GM18520 (cell line): ENCODE measurements at regions not wholly inside any gene's neighbourhood (a gene's known extent, or its start where the extent isn't known, plus 50 kb on each side); places are given as distances from the start of the nearest gene placed in this dataset.
"Not testable (repeated sequence)": the region's sequence is repeated elsewhere in the genome, so short reads cannot be mapped to it uniquely, and the experiment has no call there.

ENCODE experiments used
- ATAC-seq: cut with Tn5 transposase; IDR thresholded peaks from one replicate; pipeline ENCODE4 v1.9.1; 2021; ENCODE audit not compliant: unreplicated experiment

DNA sequence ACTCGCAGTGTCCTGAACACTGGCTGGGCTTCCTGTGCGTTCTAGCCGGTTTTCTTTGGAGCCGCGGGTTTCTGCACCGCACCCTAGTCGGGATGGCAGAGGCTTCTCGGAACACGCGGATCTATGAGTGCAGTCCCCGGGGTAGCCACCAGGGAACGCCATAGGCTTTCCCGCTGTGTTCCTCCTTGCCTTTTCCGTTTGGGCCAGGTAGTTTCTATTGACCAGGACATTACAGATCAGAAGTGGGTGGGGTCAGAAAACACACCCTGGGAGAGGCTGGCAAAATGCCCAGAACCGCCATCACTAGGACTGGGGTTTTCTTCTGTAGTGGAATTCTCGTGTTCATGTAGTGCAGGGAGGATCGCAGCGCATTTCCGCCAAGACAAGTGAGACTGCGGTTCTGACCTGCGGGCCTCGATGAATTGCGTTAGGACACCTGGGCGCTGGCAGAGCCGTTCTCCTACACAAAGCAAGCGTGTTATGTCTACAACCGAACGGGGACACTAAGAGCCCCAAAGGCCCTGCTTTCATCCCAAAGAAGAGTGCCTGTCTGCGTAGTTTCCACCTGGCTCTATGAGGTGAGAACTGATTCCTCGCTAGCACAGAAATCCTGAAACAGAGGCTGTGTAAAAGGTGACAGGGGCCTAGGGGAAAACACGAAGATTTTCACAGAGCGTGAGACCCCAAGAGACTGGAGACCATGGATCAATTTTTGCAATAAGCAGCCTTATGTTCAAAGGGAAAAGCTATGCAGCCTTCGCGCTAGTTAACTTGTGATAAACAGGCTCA is 121.5 kb downstream of the PPIAL4G start:
- ATAC-seq, result not testable (repeated sequence)

DNA sequence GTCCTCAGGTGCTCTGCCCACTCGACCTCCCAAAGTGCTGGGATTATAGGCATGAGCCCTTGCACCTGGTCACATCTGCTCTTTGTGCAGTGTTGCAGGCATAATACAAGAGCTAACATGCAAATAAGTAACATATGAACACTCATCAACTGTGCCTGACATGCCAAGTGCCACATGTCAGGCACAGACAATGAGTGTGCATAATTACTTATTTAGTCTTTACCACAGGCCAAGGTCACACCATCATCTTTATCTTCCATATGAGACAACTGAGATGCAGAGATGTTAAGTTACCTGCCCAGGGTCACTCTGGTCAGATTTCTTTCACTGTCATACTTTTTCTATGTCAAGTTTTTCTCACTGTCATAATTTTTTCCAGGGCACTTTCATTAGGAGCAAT is 126.1 kb downstream of the PPIAL4G start:
- no peak for ATAC-seq

DNA sequence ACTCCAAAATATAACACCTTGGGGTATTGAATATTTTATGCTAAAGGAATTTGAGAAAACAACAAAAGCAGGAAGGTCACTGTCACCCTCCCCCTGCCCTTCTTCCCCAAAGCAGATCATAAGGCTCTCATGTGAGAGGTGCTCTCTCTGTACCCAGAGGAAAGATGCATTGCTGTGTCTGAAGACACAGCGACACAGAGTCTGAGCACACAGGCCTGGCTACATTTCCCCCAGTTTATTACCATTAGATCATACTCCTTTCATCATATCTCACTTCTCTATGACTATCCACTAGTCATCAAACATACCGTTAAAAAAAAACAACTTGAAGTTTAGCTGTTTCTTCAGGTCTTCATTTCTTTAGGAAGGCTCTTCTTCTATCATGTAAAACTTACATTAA is 127.1 kb downstream of the PPIAL4G start:
- no peak for ATAC-seq

DNA sequence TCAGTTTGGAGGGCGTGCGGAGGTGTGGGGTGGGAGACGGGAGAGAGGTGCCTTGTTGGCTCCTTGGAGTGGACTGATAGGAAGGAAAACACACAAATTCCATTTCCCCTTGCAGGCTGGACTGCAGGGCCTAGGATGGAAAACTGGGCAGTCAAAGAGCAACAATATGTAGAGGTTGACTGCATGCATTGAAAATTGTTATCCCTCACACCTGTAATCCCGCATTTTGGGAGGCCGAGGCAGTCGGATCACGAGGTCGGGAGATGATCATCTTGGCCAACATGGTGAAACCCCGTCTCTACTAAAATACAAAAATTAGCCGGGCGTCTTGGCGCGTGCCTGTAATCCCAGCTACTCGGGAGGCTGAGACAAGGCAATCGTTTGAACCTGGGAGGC is 128.2 kb downstream of the PPIAL4G start:
- ATAC-seq, result no peak

DNA sequence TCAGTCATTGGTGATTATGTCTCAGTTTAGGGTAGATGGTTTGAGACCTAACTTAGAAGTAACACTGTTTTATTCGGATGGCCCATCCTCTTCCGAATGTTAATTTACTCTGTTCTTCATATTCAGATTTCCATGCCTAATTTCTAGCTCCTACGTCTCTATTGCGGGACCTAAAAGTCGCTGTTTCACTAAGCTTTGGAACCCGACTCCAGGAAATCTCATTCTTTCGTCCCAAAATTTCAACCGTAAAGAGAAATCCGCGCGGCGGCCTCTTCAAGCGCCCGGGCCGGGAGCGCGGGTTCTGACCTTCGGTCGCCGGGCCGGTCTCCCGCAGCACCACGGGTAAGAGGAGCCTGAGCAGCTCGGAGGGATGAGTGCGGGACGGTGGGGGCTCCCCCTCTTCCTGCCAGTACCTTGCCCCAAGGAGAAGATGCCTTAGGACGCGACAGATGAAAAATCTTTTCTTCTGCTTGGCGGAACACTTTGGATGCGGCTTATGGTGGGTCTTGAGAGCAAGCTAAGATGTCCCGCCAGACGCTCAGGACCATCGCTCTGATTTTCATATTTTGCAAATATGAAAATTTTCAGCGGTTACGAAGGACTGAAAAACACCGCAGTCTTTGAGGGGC is 128.7 kb downstream of the PPIAL4G start:
- no peak for ATAC-seq

DNA sequence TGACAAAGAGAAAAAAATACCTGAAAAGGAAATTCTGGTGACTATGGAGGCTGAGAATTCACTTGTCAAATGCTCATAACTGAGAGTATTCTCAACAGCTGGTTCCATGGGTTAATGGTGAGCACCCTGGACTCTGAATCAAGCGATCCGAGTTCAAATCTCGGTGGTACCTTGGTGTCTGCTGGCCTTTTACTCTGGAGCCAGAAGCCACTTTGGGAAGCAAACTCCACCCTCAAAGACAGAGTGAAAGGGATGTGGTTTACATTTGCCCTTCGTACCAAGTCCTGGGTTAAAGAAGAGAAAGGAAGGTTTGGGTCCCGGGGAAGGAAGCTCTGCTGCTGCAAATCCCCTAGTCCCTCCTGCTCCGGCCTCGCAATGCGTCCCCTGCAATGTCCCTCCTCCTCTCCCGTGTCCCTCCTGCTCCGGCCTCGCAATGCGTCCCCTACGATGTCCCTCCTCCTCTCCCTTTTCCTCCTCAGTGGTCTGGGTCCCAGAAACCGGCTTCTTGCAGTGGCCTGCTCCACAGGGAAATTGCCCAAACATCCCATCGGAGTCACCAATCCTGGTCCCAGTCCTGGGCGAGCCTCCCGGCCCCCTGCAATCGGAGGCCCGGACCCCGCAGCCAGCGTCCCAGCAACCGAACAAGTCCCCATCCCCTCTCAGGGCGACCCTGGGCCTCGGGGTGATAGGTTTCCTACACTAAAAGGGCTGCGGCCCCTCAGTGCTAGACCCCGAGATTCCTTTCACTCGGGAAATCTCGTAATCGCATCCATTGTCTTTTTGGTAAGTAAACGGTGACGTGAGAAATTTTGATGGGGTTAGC is 129.4 kb downstream of the PPIAL4G start:
- ATAC-seq, result no peak

DNA sequence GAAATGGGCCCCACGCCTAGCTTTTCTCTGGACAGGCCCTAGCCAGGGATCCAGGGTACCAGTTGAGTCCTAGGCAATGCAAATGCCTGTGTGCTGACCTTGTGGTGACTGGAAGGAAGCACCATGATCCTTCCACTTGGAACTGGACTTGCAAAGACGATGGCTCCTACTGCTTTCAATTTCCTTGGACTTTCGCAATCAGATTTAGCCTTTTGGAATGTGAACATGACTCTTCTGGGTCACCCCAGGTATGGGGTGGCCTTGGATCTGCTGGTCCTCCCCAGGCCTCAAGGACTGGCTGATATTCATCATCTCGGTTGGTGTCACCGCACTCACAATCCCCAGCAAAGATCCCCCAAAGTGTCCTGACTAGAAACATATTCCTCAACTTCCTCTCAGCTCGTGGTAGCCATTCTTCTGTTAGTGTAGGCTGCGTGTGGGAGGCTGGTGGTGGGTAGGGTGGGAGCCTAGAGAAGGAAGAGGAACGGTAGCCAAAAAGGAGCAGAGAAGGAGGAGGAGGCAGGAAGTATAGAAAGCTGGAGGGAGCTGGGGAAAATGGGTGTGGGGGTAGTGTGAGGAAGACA is 130.5 kb downstream of the PPIAL4G start:
- ATAC-seq, result no peak

DNA sequence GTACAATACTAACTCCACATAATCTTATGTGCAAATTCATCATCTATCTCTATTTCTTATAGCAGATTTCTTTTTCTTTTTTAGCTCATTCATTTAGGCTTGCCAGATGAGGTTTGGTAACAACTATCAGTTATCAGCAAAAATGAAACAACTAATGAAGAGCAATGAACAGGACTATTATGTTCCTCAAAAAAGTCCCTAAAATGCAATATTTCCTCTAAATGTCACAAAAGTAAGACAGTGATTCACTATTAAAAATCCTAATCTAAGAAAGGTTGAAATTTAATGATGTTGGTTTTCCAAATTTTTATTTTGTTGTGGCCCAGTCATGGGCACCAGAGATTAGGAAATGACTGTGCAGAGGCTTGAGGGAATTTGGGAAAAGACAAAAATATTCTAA is 135.3 kb downstream of the PPIAL4G start:
- no peak for ATAC-seq

DNA sequence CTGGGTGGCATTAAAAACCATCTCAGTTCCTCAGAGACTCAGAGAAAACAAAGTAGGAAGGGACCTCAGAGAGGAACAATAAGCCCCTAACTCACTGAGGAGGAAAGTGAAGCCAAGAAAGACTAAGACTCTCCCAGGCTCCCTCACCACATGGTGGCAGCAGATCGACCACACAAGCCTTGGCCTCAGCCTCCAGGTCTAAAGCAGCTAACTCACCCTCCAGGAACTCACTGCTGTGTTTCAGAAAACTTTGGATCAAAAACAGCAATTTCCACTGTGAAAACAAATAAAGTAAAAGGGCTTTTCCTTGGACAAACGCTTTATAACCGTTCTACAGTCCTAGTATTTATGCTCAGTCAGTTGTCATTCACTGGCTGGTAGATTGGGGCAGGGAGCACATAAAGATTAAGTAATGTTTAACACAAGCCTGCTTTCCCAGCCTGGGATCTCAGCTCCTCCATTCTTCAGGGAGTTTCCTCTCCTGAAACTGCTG is 137.4 kb downstream of the PPIAL4G start:
- not testable (repeated sequence) for ATAC-seq

DNA sequence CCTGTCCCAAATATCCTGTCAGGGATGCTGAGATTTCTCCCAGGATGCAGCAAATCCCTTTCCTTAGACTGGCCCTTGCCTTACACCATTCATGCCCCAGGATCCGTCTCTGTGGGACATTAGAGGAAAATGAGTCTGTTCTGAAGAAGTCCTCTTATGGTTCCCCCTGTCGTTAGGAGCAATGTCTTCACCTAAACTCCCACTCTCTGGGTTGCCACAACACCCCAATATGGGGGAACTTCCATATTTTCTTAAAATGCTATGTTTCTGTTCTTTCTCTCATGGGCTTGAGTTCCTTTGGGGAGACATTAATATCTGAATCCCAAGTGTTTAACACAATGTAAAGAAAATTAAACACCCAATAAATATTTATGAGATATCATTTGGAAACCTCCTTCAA is 138.5 kb downstream of the PPIAL4G start:
- not testable (repeated sequence) for ATAC-seq

DNA sequence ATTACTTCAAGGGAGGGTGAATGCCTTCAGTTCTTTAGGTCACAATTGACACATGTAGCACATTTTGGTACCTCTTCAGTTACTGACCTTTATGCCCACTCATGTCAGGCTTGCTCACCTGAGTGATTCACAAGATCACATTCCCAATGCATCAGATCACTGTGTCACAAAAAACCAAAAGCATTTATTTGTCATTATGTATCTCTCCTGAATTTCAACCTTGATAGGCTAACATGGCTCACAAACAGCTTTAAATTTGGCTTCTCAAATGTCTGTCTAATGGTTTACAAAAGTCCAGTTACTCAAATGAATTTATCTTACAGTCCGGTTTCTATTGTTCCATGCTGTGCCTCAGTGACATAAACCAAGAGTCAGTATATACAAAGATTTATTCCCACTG is 141.4 kb downstream of the PPIAL4G start:
- ATAC-seq, result not testable (repeated sequence)

DNA sequence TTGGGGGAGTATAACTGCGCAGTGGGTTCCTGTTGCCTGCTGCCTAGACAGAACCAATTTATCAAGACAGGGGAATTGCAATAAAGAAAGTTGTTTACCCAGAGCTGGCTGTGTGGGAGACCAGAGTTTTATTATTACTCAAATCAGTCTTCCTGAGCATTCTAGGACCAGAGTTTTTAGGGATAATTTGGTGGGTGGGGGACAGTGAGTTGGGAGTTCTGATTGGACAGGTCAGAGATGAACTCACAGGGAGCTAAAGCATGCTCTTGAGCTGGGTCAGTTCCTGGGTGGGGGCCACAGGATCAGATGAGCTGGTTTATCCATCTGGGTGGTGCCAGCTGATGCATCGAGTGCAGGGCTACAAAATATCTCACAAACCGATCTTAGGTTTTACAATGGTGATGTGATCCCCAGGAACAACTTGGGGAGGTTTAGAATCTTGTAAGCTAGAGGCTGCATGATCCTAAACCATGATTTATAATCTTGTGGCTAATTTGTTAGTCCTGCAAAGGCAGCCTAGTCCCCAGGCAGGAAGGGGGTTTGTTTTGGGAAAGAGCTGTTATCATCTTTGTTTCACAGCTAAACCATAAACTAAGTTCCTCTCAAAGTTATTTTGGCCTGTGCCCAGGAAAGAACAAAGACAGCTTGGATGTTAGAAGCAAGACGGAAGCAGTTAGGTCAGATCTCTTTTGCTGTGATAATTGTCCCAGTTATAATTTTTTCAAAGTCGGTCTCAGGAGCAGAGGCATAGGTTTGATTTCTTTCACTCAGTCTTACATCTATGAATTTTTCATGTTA is 146.8 kb downstream of the PPIAL4G start:
- ATAC-seq, result not testable (repeated sequence)

DNA sequence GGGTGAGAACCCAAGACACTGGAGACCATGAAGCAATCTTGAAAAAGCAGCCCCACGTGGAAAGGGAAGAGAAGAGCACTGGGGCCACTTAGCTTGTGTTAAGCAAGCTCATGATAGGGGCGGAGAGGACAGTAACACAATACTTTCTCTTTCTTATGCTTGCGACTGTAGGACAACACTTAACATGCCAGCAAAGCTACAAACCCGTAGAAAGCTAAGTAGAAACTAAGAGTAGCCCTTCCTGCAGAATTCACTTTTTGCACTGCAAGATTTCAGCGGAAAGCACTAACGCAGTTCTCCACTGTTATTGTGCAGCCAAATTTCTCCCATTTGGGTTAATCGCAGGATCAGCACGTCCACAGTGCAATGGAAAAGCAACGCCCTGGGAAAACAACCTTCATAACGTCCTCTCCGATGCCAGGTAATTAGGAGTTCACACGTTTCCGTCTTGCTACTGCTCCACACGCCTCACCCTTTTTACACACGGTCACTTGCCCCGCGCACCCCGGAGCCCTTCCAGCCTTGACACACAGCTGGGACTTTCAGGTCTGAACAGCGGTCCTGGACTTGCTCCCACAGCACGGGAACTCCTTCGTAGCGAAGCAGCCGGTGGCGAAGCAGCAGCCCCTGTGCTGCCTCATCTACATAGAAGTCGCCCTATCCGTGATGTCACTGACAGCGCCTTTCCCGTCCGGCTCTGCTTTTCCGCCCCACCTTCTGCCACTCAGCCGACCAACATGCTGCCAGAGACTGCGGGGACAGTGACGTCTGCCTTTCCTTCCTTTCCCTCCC is 148.6 kb downstream of the PPIAL4G start:
- peak; percentile 69 for ATAC-seq

DNA sequence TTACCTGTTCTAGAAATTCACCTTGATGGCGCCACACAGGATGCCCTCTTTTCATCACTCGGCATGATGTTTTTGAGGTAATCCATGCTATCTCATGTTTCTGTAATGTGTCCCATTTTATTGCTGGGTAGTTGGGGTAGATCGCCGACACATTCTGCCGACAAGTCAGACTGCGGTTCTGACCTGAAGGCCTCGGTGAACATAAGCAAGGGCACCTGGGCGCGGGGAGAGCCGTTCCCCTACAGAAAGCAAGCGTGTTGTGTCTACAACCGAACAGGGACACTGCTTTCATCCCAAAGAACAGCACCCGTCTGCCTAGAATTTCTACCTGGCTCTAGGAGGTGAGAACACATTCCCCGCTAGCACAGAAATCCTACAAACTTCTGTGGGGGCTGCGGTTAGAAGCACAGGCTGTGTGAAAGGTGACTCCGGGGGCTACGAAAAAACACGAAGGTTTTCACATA is 149.2 kb downstream of the PPIAL4G start:
- ATAC-seq, result no peak

DNA sequence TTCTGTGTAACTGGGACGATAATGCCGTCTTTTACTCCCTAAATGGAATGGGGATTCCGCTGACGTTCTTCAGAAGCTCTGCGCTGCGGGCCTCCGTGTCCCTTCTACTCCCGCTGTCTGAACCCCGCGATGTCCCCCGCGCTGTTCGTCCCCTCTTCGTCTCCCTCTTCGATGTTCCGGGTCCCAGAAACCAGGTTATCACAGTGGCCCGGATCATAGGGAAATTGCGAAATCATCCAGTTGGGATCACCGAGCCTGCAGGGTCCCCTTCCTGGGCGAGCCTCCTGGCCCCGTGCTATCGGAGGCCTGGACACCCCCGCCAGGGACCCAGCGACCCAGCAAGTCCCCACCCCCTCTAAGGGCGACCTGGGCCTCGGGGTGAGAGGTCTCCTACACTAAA is 154.2 kb downstream of the PPIAL4G start:
- ATAC-seq, result no peak

DNA sequence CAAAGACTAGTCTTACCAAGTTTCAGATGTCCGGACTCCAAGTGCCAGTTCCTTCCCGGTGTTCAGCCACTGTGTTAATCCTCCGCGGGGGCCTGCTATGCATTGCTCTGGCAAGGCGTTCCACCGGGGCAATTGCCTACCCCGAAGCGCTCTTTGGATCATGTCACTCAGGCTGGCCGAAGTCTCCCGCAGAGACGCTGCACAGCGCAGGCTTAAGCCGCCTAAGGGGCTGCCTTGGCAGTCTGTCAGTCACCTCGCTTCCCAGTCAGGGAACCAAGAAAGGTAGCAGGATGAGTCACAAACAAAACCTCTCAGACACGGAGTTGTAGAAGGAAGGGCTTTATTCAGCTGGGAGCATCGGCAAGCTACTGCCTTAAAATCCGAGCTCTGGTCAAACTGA is 158.1 kb downstream of the PPIAL4G start:
- ATAC-seq, result not testable (repeated sequence)

DNA sequence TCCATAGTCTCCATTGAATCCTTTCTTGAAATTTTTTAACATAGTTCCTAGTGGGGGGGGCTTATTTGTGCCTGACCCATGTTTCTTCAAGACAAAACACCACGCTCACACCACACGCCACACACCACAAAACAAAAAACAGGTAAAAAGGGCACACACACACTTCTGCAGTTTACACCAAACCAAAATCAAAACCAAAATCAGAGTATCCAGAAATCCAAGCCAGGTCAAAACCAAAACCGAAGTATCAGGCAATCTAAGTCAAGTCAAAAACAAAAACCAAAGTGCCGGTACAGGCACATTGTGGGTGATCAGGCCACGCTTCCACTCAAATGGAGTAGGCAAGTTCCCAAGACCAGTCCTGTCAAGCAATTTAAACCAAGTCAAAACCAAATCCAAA is 158.6 kb downstream of the PPIAL4G start:
- not testable (repeated sequence) for ATAC-seq

DNA sequence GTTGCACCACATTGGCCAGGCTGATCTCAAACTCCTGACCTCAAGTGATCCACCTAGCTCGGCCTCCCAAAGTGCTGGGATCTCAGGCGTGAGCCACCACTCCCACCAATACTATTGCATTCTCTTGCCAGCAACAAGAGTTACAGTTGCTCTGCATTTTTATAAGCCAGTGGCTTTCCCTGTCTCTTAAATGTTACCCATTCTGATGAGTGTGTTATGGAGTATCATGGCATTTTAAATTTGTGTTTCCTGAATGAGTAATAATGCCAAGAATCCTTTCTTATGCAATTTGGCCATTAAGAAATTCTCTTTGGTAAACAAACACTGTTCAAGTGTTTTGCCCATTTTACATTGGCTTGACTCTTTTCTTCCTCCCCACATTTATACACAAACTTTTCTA is 163.0 kb downstream of the PPIAL4G start:
- not testable (repeated sequence) for ATAC-seq

DNA sequence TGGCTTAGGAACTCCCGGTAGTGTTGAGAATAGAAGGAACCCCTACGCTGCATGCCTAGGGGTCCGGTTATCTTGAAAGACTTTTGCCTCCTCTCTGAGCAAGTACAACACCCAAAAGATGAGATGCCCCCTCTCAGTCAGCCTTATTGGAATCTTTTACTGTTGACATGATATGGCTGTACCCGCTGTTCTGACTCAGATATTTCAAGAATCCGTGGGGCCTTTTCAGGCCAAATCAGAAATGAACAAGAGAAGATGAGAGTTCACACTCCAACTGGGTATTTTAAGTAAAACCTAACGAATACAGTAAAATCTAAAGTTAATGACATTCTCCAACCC is 164.2 kb downstream of the PPIAL4G start:
- ATAC-seq, result no peak
